LoVo (cell line): ENCODE measurements at regions not wholly inside any gene's neighbourhood (a gene's known extent, or its start where the extent isn't known, plus 50 kb on each side); places are given as distances from the start of the nearest gene placed in this dataset.
"Not testable (repeated sequence)": the region's sequence is repeated elsewhere in the genome, so short reads cannot be mapped to it uniquely, and the experiment has no call there.

Source experiments
- DNase-seq: peaks from one replicate; pipeline ENCODE4 v3.0.0-alpha.2; 2016; ENCODE audit warnings: low spot score

- no peak for DNase-seq
These were observed 49.9 kb downstream of the ILRUN start for GRCh38 chr6:34646714-34647113.

DNA sequence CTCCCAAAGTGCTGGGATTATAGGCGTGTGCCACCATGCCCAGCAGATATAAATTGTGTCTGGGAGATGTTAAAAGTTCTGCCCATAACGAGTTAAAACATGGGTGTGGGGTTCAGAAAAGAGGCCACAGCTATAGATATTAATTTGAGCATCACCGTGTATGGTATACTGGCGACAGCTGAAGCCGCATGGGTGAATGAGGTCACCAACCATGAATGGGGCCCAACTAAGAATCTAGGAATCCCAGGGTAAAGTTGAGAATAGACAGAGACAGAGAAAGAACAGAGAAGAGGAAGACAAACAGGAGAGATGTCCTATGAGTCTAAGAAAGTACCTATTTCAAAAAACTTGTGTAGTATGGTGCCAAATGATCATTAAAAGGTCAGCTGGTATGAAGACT, 50.9 kb downstream of the ILRUN start:
- no peak for DNase-seq

DNA sequence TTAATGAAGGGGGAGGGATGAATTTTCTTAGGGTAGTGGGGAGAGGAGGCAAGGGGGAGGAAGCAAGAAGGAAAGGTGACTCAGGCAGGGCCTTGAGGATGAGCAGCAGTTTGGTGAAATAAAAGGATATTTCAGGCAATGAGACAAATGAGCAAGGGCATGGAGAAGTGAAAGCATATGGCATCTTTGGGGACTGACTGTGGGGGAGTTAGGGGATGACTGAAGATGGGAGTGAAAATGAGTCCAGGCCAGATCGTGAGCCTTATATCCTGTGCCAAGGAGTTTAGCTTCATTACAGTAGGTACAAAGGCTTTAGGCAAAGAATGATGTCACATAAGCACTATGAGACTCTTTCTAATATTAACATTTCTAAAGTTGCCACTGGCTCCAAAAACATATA, 51.9 kb downstream of the ILRUN start:
- DNase-seq: no peak

DNA sequence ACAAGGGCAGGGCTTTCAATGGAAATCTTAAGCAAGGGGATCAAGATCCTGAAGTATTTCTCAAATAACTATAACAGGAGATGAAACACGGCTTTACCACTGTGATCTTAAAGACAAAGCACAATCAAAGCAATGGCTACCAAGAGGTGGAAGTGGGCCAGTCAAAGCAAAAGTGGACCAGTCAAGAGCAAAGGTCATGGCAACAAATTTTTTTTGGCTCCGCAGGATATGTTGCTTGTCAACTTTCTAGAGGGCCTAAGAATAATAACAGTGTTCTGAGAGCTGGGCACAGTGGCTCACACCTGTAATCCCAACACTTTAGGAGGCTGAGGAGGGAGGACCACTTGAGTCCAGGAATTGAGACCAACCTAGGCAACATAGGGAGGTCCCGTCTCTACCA, 54.1 kb downstream of the ILRUN start:
- DNase-seq: no peak

GRCh38 chr6:34640074-34640849, 56.3 kb downstream of the ILRUN start:
- not testable (repeated sequence) for DNase-seq

GRCh38 chr6:34638834-34639736, 57.5 kb downstream of the ILRUN start:
- no peak for DNase-seq

DNA sequence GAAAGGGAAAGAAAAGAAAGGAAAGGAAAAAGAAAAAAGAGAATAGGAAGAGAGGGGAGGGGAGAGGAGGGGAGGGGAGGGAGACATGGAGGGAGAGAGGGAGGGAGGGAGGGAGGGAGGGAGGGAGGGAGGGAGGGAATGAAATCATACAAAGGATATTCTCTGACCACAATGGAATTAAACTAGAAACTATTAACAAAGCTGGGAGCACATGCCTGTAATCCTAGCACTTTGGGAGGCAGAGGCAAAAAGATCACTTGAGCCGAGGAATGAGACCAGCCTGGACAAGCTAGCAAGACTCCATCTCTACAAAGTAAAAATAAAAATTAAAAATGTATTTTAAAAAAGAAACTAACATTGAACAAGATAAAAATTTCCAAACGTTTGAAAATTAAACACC, 62.8 kb downstream of the ILRUN start:
- no peak for DNase-seq

DNA sequence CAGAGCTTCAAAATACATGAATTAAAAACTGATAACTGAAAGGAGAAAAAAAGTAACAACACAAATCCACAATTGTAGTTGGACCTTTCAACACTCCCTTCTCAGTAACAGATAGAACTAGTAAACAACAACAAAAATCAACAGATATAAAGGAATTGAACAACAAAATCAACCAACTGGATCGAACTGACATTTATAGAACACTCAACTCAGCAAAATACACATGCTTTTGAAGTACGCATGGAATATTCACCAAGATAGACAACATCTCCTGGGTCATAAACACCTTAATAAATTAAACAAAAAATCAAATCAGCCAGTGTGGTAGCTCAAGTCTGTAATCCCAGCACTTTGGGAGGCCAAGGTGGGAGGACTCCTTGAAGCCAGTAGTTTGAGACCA, 63.3 kb downstream of the ILRUN start:
- no peak for DNase-seq

DNA sequence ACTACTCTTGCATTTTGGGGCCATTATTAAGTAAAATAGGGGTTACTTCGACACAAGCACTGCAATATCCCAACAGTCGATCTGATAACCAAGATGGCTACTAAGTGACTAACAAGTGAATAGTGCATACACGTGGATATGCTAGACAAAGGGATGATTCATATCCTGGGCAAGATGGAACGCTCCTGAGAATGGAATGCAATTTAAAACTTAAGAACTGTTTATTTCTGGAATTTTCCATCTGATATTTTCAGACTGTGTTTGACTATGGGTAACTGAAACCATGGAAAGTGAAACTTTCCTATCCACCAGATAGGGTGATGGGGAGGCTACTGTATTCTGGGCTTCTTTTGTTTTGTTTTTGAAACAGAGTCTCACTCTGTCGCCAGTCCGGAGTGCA, 66.5 kb downstream of the ILRUN start:
- peak; percentile 47 for DNase-seq

GRCh38 chr6:34627296-34627695, 69.3 kb downstream of the ILRUN start:
- no peak for DNase-seq

GRCh38 chr6:34618430-34619182, 62.5 kb upstream of the SPDEF start:
- DNase-seq: no peak

- no peak for DNase-seq
These were observed 61.1 kb upstream of the SPDEF start for GRCh38 chr6:34617231-34617630.

- DNase-seq: no peak
These were observed 60.1 kb upstream of the SPDEF start for GRCh38 chr6:34616227-34616585.

GRCh38 chr6:34615574-34616226, 59.6 kb upstream of the SPDEF start:
- DNase-seq: no peak

- DNase-seq: peak; percentile 50
These were observed 54.8 kb upstream of the SPDEF start for GRCh38 chr6:34610819-34611477.

- DNase-seq: no peak
These were observed 52.4 kb upstream of the SPDEF start for GRCh38 chr6:34608321-34609091.

DNA sequence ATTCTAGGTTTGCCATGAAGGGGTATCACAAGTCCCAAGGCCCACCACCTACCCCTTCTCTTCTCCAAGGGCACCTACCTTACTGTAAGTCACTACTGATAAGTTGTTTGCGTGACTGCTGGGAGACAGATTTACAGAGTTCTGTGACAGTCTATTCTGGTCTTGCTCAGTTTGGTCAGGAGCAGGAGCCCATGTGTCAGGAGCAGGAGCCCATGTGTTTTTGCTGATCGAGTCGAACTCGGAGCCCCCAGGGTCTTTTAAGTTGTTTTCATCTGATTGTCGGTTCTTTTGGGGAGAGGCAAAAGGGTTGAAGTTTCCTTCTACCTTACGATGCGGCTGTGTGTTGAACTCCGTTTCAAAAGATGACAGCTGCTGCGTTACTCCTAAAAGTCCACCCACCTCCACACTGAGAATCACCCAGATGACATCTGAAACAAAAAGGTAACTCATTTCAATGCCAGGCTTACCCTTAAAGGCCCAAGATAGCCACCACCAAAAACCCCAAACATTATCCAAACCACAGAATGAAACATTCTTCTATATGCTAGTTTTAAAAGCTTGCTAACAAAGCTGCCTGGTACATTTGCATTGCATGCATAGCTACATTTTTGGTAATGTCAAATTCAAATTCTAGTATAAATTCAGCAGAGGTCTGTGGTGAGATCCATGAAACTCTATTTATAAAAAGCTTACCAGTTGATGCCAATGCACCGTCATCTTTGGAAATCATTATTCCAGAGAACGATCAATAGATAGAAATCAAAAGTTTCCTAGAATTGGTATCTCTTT, 50.5 kb upstream of the SPDEF start:
- no peak for DNase-seq
